ENCODE measurements at regions not wholly inside any gene's neighbourhood (a gene's known extent, or its start where the extent isn't known, plus 50 kb on each side); places are given as distances from the start of the nearest gene placed in this dataset.
"Not testable (repeated sequence)": the region's sequence is repeated elsewhere in the genome, so short reads cannot be mapped to it uniquely, and the experiment has no call there.

GRCh38 chr16:29355339-29356059, 51.0 kb downstream of the NPIPB11 start:
- not testable (repeated sequence) for H3K27ac Mint-ChIP-seq (ENCODE audit: low read depth); ATAC-seq (replicated peaks; ENCODE audit: extremely low read depth, poor library complexity, severe bottlenecking); DNase-seq (ENCODE audit: low spot score in 2 of 2); H3K36me3 Mint-ChIP-seq (ENCODE audit: insufficient read depth); H3K4me3 Mint-ChIP-seq; H3K4me1 Mint-ChIP-seq; H3K27me3 Mint-ChIP-seq; H3K9me3 Mint-ChIP-seq

- not testable (repeated sequence) for H3K9me3 Mint-ChIP-seq; H3K4me3 Mint-ChIP-seq; H3K27me3 Mint-ChIP-seq; DNase-seq (ENCODE audit: low spot score in 2 of 2); H3K27ac Mint-ChIP-seq (ENCODE audit: low read depth); H3K36me3 Mint-ChIP-seq (ENCODE audit: insufficient read depth); ATAC-seq (replicated peaks; ENCODE audit: extremely low read depth, poor library complexity, severe bottlenecking); H3K4me1 Mint-ChIP-seq
These were observed 52.1 kb downstream of the NPIPB11 start for GRCh38 chr16:29354449-29354848.

- DNase-seq (ENCODE audit: low spot score in 2 of 2); ATAC-seq (replicated peaks; ENCODE audit: extremely low read depth, poor library complexity, severe bottlenecking); H3K4me1 Mint-ChIP-seq; H3K27ac Mint-ChIP-seq (ENCODE audit: low read depth); H3K9me3 Mint-ChIP-seq; H3K27me3 Mint-ChIP-seq; H3K4me3 Mint-ChIP-seq; H3K36me3 Mint-ChIP-seq (ENCODE audit: insufficient read depth): not testable (repeated sequence)
These were observed 53.9 kb downstream of the NPIPB11 start for GRCh38 chr16:29352617-29352999.

- not testable (repeated sequence) for ATAC-seq (replicated peaks; ENCODE audit: extremely low read depth, poor library complexity, severe bottlenecking); H3K36me3 Mint-ChIP-seq (ENCODE audit: insufficient read depth); DNase-seq (ENCODE audit: low spot score in 2 of 2); H3K4me3 Mint-ChIP-seq; H3K27ac Mint-ChIP-seq (ENCODE audit: low read depth); H3K9me3 Mint-ChIP-seq; H3K27me3 Mint-ChIP-seq; H3K4me1 Mint-ChIP-seq
These were observed 54.4 kb downstream of the NPIPB11 start for GRCh38 chr16:29351970-29352616.

GRCh38 chr16:29351271-29351969, 55.1 kb downstream of the NPIPB11 start:
- H3K27ac Mint-ChIP-seq (ENCODE audit: low read depth); H3K4me3 Mint-ChIP-seq; H3K36me3 Mint-ChIP-seq (ENCODE audit: insufficient read depth); H3K9me3 Mint-ChIP-seq; H3K27me3 Mint-ChIP-seq; ATAC-seq (replicated peaks; ENCODE audit: extremely low read depth, poor library complexity, severe bottlenecking); DNase-seq (ENCODE audit: low spot score in 2 of 2); H3K4me1 Mint-ChIP-seq: not testable (repeated sequence)

GRCh38 chr16:29349966-29350365, 56.5 kb downstream of the NPIPB11 start:
- H3K36me3 Mint-ChIP-seq (ENCODE audit: insufficient read depth); H3K27ac Mint-ChIP-seq (ENCODE audit: low read depth); ATAC-seq (replicated peaks; ENCODE audit: extremely low read depth, poor library complexity, severe bottlenecking); H3K4me1 Mint-ChIP-seq; H3K9me3 Mint-ChIP-seq; DNase-seq (ENCODE audit: low spot score in 2 of 2); H3K27me3 Mint-ChIP-seq; H3K4me3 Mint-ChIP-seq: not testable (repeated sequence)

- not testable (repeated sequence) for H3K27ac Mint-ChIP-seq (ENCODE audit: low read depth)
These were observed 57.8 kb downstream of the NPIPB11 start for GRCh38 chr16:29348748-29349147.

GRCh38 chr16:29348123-29348690, 58.3 kb downstream of the NPIPB11 start:
- ATAC-seq (replicated peaks; ENCODE audit: extremely low read depth, poor library complexity, severe bottlenecking); DNase-seq (ENCODE audit: low spot score in 2 of 2); H3K27ac Mint-ChIP-seq (ENCODE audit: low read depth); H3K27me3 Mint-ChIP-seq; H3K4me1 Mint-ChIP-seq; H3K9me3 Mint-ChIP-seq; H3K36me3 Mint-ChIP-seq (ENCODE audit: insufficient read depth); H3K4me3 Mint-ChIP-seq: not testable (repeated sequence)

More at GRCh38 chr16:29348748-29349147, 57.8 kb downstream of the NPIPB11 start:
- not testable (repeated sequence) for ATAC-seq (replicated peaks; ENCODE audit: extremely low read depth, poor library complexity, severe bottlenecking); DNase-seq (ENCODE audit: low spot score in 2 of 2); H3K4me3 Mint-ChIP-seq; H3K27me3 Mint-ChIP-seq; H3K9me3 Mint-ChIP-seq; H3K4me1 Mint-ChIP-seq; H3K36me3 Mint-ChIP-seq (ENCODE audit: insufficient read depth)

GRCh38 chr16:29346796-29347580, 59.5 kb downstream of the NPIPB11 start:
- not testable (repeated sequence) for H3K27me3 Mint-ChIP-seq; H3K4me1 Mint-ChIP-seq; H3K4me3 Mint-ChIP-seq; H3K27ac Mint-ChIP-seq (ENCODE audit: low read depth); H3K36me3 Mint-ChIP-seq (ENCODE audit: insufficient read depth); DNase-seq (ENCODE audit: low spot score in 2 of 2); H3K9me3 Mint-ChIP-seq
- peak; percentile 49 for ATAC-seq (replicated peaks; ENCODE audit: extremely low read depth, poor library complexity, severe bottlenecking)

- not testable (repeated sequence) for ATAC-seq (replicated peaks; ENCODE audit: extremely low read depth, poor library complexity, severe bottlenecking); H3K36me3 Mint-ChIP-seq (ENCODE audit: insufficient read depth); H3K27me3 Mint-ChIP-seq
These were observed 60.3 kb downstream of the NPIPB11 start for GRCh38 chr16:29346203-29346602.

GRCh38 chr16:29342937-29343336, 63.6 kb downstream of the NPIPB11 start:
- not testable (repeated sequence) for ATAC-seq (replicated peaks; ENCODE audit: extremely low read depth, poor library complexity, severe bottlenecking); H3K36me3 Mint-ChIP-seq (ENCODE audit: insufficient read depth); H3K27me3 Mint-ChIP-seq; H3K27ac Mint-ChIP-seq (ENCODE audit: low read depth); H3K9me3 Mint-ChIP-seq; H3K4me3 Mint-ChIP-seq; H3K4me1 Mint-ChIP-seq; DNase-seq (ENCODE audit: low spot score in 2 of 2)

More at GRCh38 chr16:29346203-29346602, 60.3 kb downstream of the NPIPB11 start:
- H3K27ac Mint-ChIP-seq (ENCODE audit: low read depth); DNase-seq (ENCODE audit: low spot score in 2 of 2); H3K4me3 Mint-ChIP-seq; H3K4me1 Mint-ChIP-seq; H3K9me3 Mint-ChIP-seq: not testable (repeated sequence)

- not testable (repeated sequence) for H3K9me3 Mint-ChIP-seq; H3K36me3 Mint-ChIP-seq (ENCODE audit: insufficient read depth); DNase-seq (ENCODE audit: low spot score in 2 of 2); ATAC-seq (replicated peaks; ENCODE audit: extremely low read depth, poor library complexity, severe bottlenecking); H3K27me3 Mint-ChIP-seq; H3K4me1 Mint-ChIP-seq; H3K27ac Mint-ChIP-seq (ENCODE audit: low read depth); H3K4me3 Mint-ChIP-seq
These were observed 65.6 kb downstream of the NPIPB11 start for GRCh38 chr16:29340779-29341438.
